ENCODE measurements at regions not wholly inside any gene's neighbourhood (a gene's known extent, or its start where the extent isn't known, plus 50 kb on each side); places are given as distances from the start of the nearest gene placed in this dataset.

DNA sequence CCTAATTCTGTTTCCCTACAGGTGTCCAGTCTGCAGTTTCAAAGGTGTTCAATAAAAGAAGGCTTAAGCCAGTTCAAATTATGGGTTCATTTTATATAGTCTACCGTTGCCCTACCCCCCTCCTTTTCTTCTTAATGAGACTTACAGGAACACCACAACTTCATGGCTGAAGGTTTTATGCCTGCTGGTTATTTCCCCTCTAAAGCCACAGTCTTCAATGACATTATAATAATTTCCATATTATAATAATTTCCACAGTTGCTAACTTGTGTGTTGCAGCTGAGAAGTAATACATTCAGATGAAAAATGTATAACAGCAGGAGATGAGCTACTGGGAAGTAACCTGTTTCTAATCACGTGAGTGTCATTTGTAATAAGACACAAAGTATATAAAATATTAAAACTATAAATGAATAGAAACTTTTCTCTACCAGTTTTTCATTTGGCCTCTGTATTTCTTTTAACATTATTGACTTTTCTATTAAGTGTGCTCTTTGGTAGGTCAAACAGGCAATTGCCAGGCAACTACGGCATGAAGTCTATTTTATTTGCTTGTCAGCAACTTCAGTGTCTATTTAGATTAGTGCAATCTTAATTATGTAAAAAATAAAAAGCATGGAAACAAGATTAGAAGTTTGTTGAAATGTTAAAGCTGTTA, 120.5 kb upstream of the HMHB1 start:
- DNase-seq: no peak

- no peak for DNase-seq
Observed at GRCh38 chr5:143687604-143688003, 124.4 kb upstream of the HMHB1 start.

GRCh38 chr5:143685246-143685815, 126.6 kb upstream of the HMHB1 start:
- DNase-seq: no peak

- no peak for DNase-seq
Observed at GRCh38 chr5:143683459-143683858, 128.5 kb upstream of the HMHB1 start.

- DNase-seq: no peak
Observed at GRCh38 chr5:143682929-143683386, 129.0 kb upstream of the HMHB1 start.

- no peak for DNase-seq
Observed at GRCh38 chr5:143682246-143682905, 129.6 kb upstream of the HMHB1 start.

GRCh38 chr5:143680672-143681259, 131.2 kb upstream of the HMHB1 start:
- DNase-seq: no peak

DNA sequence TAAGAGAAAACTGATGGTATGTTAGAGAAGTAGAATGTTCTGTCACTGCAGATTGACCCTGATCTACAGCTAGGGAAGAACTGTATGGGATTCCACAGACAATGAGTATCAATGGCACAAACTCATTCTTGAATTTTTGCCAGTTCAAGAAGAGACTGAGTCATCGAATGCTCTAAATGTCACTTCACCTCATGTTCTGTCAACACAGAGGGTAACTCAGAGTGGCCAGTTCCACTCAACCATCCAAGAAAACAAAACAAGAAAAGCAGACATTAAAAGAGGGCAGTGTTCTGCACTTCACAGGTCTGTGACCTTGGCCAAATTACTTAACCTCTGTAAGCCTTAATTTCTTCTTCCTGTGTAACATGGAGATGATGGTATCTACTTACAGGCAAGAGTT, 132.2 kb upstream of the HMHB1 start:
- DNase-seq: no peak

GRCh38 chr5:143678148-143678905, 133.6 kb upstream of the HMHB1 start:
- no peak for DNase-seq

- DNase-seq: no peak
Observed at GRCh38 chr5:143677403-143677802, 134.6 kb upstream of the HMHB1 start.

GRCh38 chr5:143676802-143677201, 135.2 kb upstream of the HMHB1 start:
- DNase-seq: no peak

DNA sequence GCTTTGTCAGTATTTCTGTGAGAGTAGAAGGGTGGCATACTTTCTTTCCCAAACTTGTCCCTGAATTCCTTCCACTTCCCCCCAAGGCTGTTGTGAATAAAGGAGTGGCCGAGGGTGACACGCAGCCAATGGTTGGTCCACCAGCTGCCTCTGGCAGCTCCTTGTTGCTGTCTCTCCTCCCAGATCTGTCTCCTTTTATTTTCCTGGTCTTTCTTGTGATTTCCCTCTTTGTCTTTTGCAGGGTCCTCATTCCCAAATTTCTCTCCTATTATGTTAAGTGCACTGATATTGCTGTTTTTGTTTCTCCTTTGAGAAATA, 137.5 kb upstream of the HMHB1 start:
- DNase-seq: no peak

- no peak for DNase-seq
Observed at GRCh38 chr5:143673676-143674468, 138.1 kb upstream of the HMHB1 start.

GRCh38 chr5:143672806-143673205, 139.2 kb upstream of the HMHB1 start:
- no peak for DNase-seq

- no peak for DNase-seq
Observed at GRCh38 chr5:143671674-143672569, 140.0 kb upstream of the HMHB1 start.

DNA sequence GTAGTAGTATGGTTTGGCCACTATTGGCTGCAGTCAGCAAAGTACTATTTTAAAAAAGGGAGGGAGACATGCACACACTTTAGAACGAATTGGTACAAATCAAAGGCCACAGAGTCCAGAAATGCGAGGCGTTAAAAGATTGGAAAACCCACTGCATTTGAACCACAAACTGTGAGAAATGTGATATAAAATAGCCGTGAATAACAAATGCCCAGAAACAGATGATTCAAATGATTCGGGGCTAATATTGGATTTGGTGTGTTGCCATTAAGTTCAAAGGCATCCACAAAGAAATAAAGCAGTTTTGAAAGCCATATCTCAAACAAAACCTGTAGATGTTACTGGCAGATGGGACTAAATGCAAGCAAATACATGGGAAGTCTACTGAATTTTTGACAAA, 140.9 kb upstream of the HMHB1 start:
- no peak for DNase-seq

- no peak for DNase-seq
Observed at GRCh38 chr5:143665866-143666265, 146.1 kb upstream of the HMHB1 start.

DNA sequence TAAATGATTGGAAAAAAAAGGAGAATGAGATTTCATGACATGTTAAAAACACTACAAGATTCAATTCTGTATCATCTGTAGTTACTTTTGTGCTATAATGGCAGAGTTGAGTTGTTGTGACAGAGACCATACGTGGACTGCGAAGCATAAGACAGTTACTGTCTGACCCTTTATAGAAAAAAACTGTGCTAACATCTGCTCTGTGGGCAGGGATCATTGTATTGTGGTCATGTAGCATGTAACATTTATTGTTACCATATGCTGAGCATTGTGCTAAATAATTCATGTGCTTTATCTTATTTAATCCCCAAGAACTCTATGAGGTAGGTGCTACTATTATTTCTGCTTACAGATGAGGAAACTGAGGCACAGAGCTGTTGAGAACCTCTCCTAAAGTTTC, 147.3 kb upstream of the HMHB1 start:
- no peak for DNase-seq

DNA sequence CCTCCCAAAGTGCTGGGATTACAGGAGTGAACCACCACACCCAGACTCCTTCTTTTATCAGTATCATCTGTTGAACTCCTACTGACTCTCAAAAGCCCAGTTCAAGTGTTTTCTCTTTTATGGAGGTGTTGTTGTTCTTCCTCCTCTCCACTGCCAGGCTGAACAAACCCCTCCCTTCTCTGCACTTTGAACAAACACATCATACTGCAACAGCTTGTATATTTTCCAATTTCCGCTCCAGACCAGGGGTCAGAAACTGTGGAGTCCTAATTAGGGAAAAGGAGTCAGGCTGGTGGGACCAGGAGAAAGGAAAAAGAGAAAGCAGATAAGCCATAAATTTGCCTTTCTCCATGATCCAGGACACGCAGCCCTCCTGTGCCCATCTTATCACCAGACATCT, 148.1 kb upstream of the HMHB1 start:
- DNase-seq: no peak

DNA sequence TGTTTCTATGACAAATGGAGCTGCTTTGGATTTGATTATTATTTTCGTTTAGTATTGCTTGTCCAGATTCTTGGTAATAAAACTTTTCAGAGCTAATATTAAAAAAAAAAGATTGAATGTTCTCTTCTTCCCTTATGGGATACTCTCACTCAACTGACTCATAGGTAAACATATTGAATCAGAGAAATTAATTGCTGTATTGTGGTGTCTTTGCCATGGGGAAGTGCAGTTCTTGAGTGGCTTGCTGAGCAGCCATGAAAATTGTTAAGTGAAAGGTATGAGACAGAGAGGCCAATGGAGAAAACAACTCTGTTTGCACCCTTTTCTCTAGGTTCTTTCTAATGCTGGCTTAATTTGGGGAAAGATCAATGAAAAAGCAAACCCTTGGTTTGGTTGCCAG, 149.9 kb upstream of the HMHB1 start:
- no peak for DNase-seq

DNA sequence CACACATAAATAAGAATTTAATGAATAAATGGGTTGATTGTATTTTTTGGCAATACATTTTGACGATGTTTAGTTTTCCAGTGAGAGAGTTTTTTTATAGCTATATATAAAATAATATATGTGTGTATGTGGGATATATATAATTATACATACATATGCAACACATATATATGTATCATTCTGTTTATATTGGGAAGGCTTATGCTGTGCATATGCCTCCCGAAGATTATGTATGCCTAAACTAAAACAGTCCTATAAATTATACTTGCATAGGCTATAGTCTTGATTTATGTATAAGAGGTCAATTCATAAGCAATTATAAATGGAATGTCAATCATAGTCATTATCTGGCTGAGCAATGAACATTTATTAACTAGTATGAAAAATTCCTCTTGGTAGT, 151.3 kb upstream of the HMHB1 start:
- DNase-seq: no peak
